ENCODE measurements at regions not wholly inside any gene's neighbourhood (a gene's known extent, or its start where the extent isn't known, plus 50 kb on each side); places are given as distances from the start of the nearest gene placed in this dataset.

- no peak for TF ChIP-seq EZH2 (IDR thresholded peaks at IDR 0.05; ENCODE audit: borderline replicate concordance, low read length)
- TF ChIP-seq, protein P1, sequence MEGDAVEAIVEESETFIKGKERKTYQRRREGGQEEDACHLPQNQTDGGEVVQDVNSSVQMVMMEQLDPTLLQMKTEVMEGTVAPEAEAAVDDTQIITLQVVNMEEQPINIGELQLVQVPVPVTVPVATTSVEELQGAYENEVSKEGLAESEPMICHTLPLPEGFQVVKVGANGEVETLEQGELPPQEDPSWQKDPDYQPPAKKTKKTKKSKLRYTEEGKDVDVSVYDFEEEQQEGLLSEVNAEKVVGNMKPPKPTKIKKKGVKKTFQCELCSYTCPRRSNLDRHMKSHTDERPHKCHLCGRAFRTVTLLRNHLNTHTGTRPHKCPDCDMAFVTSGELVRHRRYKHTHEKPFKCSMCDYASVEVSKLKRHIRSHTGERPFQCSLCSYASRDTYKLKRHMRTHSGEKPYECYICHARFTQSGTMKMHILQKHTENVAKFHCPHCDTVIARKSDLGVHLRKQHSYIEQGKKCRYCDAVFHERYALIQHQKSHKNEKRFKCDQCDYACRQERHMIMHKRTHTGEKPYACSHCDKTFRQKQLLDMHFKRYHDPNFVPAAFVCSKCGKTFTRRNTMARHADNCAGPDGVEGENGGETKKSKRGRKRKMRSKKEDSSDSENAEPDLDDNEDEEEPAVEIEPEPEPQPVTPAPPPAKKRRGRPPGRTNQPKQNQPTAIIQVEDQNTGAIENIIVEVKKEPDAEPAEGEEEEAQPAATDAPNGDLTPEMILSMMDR (IDR thresholded peaks at IDR 0.05; ENCODE audit: low read length), result no peak
Observed at GRCh38 chr3:144106970-144107369, 135.3 kb downstream of the DIPK2A start.
